ENCODE measurements at regions not wholly inside any gene's neighbourhood (a gene's known extent, or its start where the extent isn't known, plus 50 kb on each side); places are given as distances from the start of the nearest gene placed in this dataset.

DNA sequence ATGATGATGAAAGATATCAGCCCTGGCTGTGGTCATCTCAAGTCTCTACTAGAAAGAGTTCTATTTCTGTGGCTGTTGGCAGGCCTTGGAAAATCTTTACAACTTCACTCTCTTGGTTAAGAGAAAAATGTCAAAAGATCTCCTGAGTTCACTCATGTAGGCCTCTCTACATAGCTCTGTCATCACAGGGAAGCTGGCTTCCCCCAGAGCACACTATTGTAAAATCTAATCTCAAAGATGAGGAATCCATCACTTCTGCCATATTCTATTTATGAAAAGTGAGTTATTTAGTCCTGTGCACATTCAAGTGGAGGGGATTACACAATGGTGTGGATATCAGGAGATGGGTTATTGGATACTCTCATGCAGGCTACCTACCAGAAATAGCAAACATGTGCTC lies 388.4 kb upstream of the HS3ST1 start:
- Mint-ChIP-seq H3K9me3 (ENCODE audit: insufficient read depth) (no peaks in the 10 kb centered on the region), H3K4me3 (no peak overlapping the region), H3K4me1 (no peaks in the 10 kb centered on the region), H3K27ac (no peak overlapping the region), H3K27me3 (no peaks in the 10 kb centered on the region)
- TF ChIP-seq, protein P1, sequence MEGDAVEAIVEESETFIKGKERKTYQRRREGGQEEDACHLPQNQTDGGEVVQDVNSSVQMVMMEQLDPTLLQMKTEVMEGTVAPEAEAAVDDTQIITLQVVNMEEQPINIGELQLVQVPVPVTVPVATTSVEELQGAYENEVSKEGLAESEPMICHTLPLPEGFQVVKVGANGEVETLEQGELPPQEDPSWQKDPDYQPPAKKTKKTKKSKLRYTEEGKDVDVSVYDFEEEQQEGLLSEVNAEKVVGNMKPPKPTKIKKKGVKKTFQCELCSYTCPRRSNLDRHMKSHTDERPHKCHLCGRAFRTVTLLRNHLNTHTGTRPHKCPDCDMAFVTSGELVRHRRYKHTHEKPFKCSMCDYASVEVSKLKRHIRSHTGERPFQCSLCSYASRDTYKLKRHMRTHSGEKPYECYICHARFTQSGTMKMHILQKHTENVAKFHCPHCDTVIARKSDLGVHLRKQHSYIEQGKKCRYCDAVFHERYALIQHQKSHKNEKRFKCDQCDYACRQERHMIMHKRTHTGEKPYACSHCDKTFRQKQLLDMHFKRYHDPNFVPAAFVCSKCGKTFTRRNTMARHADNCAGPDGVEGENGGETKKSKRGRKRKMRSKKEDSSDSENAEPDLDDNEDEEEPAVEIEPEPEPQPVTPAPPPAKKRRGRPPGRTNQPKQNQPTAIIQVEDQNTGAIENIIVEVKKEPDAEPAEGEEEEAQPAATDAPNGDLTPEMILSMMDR (IDR thresholded peaks at IDR 0.05) = no peak
- TF ChIP-seq EZH2 (IDR thresholded peaks at IDR 0.05; ENCODE audit: borderline replicate concordance, insufficient read depth, low read depth, low read length, poor library complexity, severe bottlenecking) = no peak
- Histone ChIP-seq H3K36me3 (replicated peaks in 1 of 2; ENCODE audit: control extremely low read depth in 1 of 2, control insufficient read depth in 1 of 2, extremely low read depth in 1 of 2, insufficient read depth in 2 of 2, low read length in 1 of 2) (no peaks in the 10 kb centered on the region), H3K27ac (ENCODE audit: low read length in 2 of 2) (no peak overlapping the region), H3K4me1 (ENCODE audit: control insufficient read depth in 2 of 2, insufficient read depth in 2 of 2, low read length in 2 of 2) (no peaks in the 10 kb centered on the region), H3K4me3 (ENCODE audit: control extremely low read depth in 1 of 5, extremely low read depth in 1 of 5, insufficient read depth in 1 of 5, low read depth in 2 of 5, low read length in 4 of 5) (no peak overlapping the region), H3K27me3 (replicated peaks in 1 of 4; ENCODE audit: control extremely low read depth in 1 of 4, control insufficient read depth in 3 of 4, insufficient read depth in 4 of 4, low read length in 3 of 4) (no peaks in the 10 kb centered on the region), H3K9me3 (ENCODE audit: control extremely low read depth in 1 of 3, control insufficient read depth in 2 of 3, insufficient read depth in 1 of 3, low read length in 2 of 3) (no peaks in the 10 kb centered on the region), H3K79me2 (ENCODE audit: control insufficient read depth, insufficient read depth, low read length) (no peaks in the 10 kb centered on the region), H3K9ac (ENCODE audit: low read length) (no peak overlapping the region), H4K20me1 (ENCODE audit: control insufficient read depth, insufficient read depth, low read length, poor library complexity, severe bottlenecking) (no peaks in the 10 kb centered on the region), H3K4me2 (replicated peaks; ENCODE audit: low read depth, low read length, poor library complexity, severe bottlenecking) (no peak overlapping the region), H2AFZ (ENCODE audit: insufficient read depth, low read depth, low read length, poor library complexity, severe bottlenecking) (no peak overlapping the region)
- POLR2A ChIA-PET = no interaction called here
- intact Hi-C loops (cut with micrococcal nuclease) = no loop called here
- CTCF ChIA-PET = no interaction called here
- no peak for DNase-seq
- no peak for ATAC-seq (ENCODE audit: low read depth)

DNA sequence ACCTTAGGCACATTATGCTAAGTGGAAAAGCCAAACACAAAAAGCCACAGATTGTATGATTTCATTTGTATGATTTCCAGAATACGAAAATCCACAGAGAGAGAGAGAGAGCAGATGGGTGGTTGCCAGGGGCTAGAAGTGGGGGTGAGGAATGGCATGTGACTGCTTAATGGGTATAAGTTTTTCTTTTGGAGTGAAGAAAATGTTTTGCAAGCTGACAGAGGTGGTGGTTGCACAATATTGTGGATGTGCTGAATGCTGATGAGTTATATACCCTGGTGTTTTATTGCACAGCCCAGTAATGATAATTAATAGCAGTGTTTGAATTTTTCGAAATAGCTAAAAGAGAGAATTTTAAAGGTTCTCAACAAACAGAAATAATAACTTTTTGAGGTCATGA lies 386.1 kb upstream of the HS3ST1 start:
- no peak overlapping the region for H3K27ac Mint-ChIP-seq
- no peak overlapping the region for H3K9ac ChIP-seq (ENCODE audit: low read length)

More for the DNA sequence above, 386.1 kb upstream of the HS3ST1 start:
- H3K4me3 Mint-ChIP-seq = no peak overlapping the region
- Histone ChIP-seq H3K9me3 (ENCODE audit: control extremely low read depth in 1 of 3, control insufficient read depth in 2 of 3, insufficient read depth in 1 of 3, low read length in 2 of 3) (no peaks in the 10 kb centered on the region), H3K27ac (ENCODE audit: low read length in 2 of 2) (no peak overlapping the region), H3K27me3 (replicated peaks in 1 of 4; ENCODE audit: control extremely low read depth in 1 of 4, control insufficient read depth in 3 of 4, insufficient read depth in 4 of 4, low read length in 3 of 4) (no peaks in the 10 kb centered on the region), H3K79me2 (ENCODE audit: control insufficient read depth, insufficient read depth, low read length) (no peaks in the 10 kb centered on the region), H4K20me1 (ENCODE audit: control insufficient read depth, insufficient read depth, low read length, poor library complexity, severe bottlenecking) (no peaks in the 10 kb centered on the region), H3K4me3 (ENCODE audit: control extremely low read depth in 1 of 5, extremely low read depth in 1 of 5, insufficient read depth in 1 of 5, low read depth in 2 of 5, low read length in 4 of 5) (no peak overlapping the region), H3K4me2 (replicated peaks; ENCODE audit: low read depth, low read length, poor library complexity, severe bottlenecking) (no peak overlapping the region), H3K4me1 (ENCODE audit: control insufficient read depth in 2 of 2, insufficient read depth in 2 of 2, low read length in 2 of 2) (no peaks in the 10 kb centered on the region), H3K36me3 (replicated peaks in 1 of 2; ENCODE audit: control extremely low read depth in 1 of 2, control insufficient read depth in 1 of 2, extremely low read depth in 1 of 2, insufficient read depth in 2 of 2, low read length in 1 of 2) (no peaks in the 10 kb centered on the region), H2AFZ (ENCODE audit: insufficient read depth, low read depth, low read length, poor library complexity, severe bottlenecking) (no peak overlapping the region)
- no peaks in the 10 kb centered on the region for H3K27me3 Mint-ChIP-seq
- ATAC-seq (ENCODE audit: low read depth) (no peak), DNase-seq (no peak)
- CTCF ChIA-PET = no interaction called here
- POLR2A ChIA-PET = no interaction called here
- no peaks in the 10 kb centered on the region for H3K9me3 Mint-ChIP-seq (ENCODE audit: insufficient read depth)
- intact Hi-C loops (cut with micrococcal nuclease) = no loop called here
- TF ChIP-seq, protein P1 (IDR thresholded peaks at IDR 0.05) = no peak
- TF ChIP-seq EZH2 (IDR thresholded peaks at IDR 0.05; ENCODE audit: borderline replicate concordance, insufficient read depth, low read depth, low read length, poor library complexity, severe bottlenecking) = no peak
- H3K4me1 Mint-ChIP-seq = no peaks in the 10 kb centered on the region
- WGBS (ENCODE audit: insufficient coverage) = 88% methylated on average over 1 of the region's 2 CpGs

Measured in B cell (primary cell).